GM10266 (cell line): ENCODE measurements at regions not wholly inside any gene's neighbourhood (a gene's known extent, or its start where the extent isn't known, plus 50 kb on each side); places are given as distances from the start of the nearest gene placed in this dataset.

Experiments
- DNase-seq: peaks from one replicate; pipeline ENCODE4 v3.0.0; 2012; ENCODE audit errors: extremely low spot score
- CTCF ChIP-seq: IDR thresholded peaks from 2 replicates; pipeline ENCODE4 v1.5.1; 2012; ENCODE audit warnings: mild to moderate bottlenecking, low read depth; ENCODE audit not compliant: control insufficient read depth, insufficient read depth; ENCODE audit errors: missing control alignments

- TF ChIP-seq CTCF: no peak
- no peak for DNase-seq
Observed at GRCh38 chr6:144932621-144933020, 647.5 kb downstream of the UTRN start.

GRCh38 chr6:144935181-144935580 is 650.0 kb downstream of the UTRN start:
- TF ChIP-seq CTCF: no peak
- no peak for DNase-seq

GRCh38 chr6:144935661-144936060 is 650.5 kb downstream of the UTRN start:
- DNase-seq: no peak
- TF ChIP-seq CTCF: no peak

GRCh38 chr6:144936764-144937163 is 651.6 kb downstream of the UTRN start:
- TF ChIP-seq CTCF: no peak
- no peak for DNase-seq

GRCh38 chr6:144939921-144940320 is 654.8 kb downstream of the UTRN start:
- no peak for TF ChIP-seq CTCF
- no peak for DNase-seq

- TF ChIP-seq CTCF: no peak
- DNase-seq: no peak
Observed at GRCh38 chr6:144944106-144944505, 659.0 kb downstream of the UTRN start.

- no peak for DNase-seq
- no peak for TF ChIP-seq CTCF
Observed at GRCh38 chr6:144947398-144947976, 662.4 kb downstream of the UTRN start.
